ENCODE measurements at regions not wholly inside any gene's neighbourhood (a gene's known extent, or its start where the extent isn't known, plus 50 kb on each side); places are given as distances from the start of the nearest gene placed in this dataset.

DNA sequence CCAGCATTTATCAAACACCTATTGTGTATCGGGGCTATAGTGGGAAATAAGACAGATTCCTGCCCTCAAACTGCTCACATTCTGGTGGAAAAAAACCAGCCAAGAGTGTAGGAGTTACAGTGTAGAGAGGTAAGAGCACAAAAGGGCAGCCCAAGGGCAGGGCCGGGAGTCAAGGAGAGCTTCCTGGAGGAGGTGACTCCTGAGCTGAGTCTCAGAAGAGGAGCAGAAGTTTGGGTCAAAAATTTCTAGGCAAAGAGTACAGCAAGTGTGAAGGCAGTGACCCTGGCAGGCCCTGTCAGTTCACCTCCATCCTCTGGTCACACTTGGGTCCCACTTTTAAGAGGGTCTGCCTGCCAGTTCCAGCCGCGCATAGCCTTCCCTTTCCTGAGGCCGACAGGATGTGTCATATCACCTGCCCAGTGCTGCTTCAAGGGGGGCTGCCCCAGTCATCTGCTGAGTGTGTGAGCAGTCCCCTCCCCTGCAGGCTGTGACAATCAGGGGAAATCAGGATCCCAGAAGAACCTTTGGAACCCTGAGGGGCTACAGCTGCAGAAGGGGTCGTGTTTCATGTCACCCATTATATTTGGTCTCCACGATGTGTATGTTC lies 118.4 kb downstream of the GLI2 start:
- Mint-ChIP-seq H3K4me3 (no peak overlapping the region), H3K27ac (no peak overlapping the region), H3K9me3 (peaks cover 4% of the 10 kb centered on the region), H3K27me3 (ENCODE audit: low read depth) (no peaks in the 10 kb centered on the region), H3K4me1 (ENCODE audit: low read depth) (no peaks in the 10 kb centered on the region), H3K36me3 (ENCODE audit: low read depth) (no peaks in the 10 kb centered on the region)
- intact Hi-C loops (cut with micrococcal nuclease) = no loop called here
- DNase-seq = no peak
- CTCF ChIA-PET = no interaction called here

- CTCF ChIA-PET = no interaction called here
- H3K27ac Mint-ChIP-seq = no peak overlapping the region
- no peak for DNase-seq
- intact Hi-C loops (cut with micrococcal nuclease) = no loop called here
- H3K4me1 Mint-ChIP-seq (ENCODE audit: low read depth) = no peaks in the 10 kb centered on the region
- no peaks in the 10 kb centered on the region for H3K9me3 Mint-ChIP-seq
- H3K4me3 Mint-ChIP-seq = no peak overlapping the region
- H3K36me3 Mint-ChIP-seq (ENCODE audit: low read depth) = no peaks in the 10 kb centered on the region
- H3K27me3 Mint-ChIP-seq (ENCODE audit: low read depth) = no peaks in the 10 kb centered on the region
Measured at GRCh38 chr2:120854766-120855530, 119.3 kb downstream of the GLI2 start.

- no peaks in the 10 kb centered on the region for H3K4me1 Mint-ChIP-seq (ENCODE audit: low read depth)
- intact Hi-C loops (cut with micrococcal nuclease) = no loop called here
- H3K4me3 Mint-ChIP-seq = no peak overlapping the region
- no peak for DNase-seq
- CTCF ChIA-PET = interaction anchor here (0.6 kb wide), 1 partner anchor 312 kb away, joined by 5 read pairs; no protein-coding TSS in a partner anchor
- H3K36me3 Mint-ChIP-seq (ENCODE audit: low read depth) = no peaks in the 10 kb centered on the region
- no peaks in the 10 kb centered on the region for H3K9me3 Mint-ChIP-seq
- H3K27me3 Mint-ChIP-seq (ENCODE audit: low read depth) = no peaks in the 10 kb centered on the region
- H3K27ac Mint-ChIP-seq = no peak overlapping the region
Measured at GRCh38 chr2:120855855-120856405, 120.3 kb downstream of the GLI2 start.

DNA sequence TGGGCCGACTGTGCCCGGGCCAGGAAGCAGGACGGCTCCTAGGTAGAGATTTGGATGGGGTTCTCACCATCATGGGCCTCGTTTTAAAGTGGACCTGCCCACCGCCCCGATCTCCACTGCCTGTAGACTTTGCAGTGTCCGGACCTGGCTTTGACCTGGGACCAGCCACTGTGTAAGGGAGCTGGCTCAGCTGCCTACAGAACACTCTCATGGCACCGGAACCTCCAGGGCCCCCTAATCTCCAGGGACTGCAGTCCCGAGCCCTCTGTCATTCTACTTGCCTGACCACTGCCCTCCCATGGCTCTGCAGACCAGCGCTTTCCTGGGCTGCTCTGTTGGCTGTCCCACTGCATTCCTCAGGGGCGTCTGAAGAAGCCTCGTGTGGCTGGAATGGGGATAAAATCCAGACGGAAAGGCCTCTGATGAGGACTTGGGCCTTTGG lies 120.8 kb downstream of the GLI2 start:
- intact Hi-C loops (cut with micrococcal nuclease) = no loop called here
- Mint-ChIP-seq H3K4me1 (ENCODE audit: low read depth) (no peaks in the 10 kb centered on the region), H3K9me3 (no peaks in the 10 kb centered on the region), H3K36me3 (ENCODE audit: low read depth) (no peaks in the 10 kb centered on the region), H3K27ac (no peak overlapping the region), H3K4me3 (no peak overlapping the region), H3K27me3 (ENCODE audit: low read depth) (no peaks in the 10 kb centered on the region)
- no peak for DNase-seq
- CTCF ChIA-PET = interaction anchor here (0.6 kb wide), 1 partner anchor 312 kb away, joined by 5 read pairs; no protein-coding TSS in a partner anchor

DNA sequence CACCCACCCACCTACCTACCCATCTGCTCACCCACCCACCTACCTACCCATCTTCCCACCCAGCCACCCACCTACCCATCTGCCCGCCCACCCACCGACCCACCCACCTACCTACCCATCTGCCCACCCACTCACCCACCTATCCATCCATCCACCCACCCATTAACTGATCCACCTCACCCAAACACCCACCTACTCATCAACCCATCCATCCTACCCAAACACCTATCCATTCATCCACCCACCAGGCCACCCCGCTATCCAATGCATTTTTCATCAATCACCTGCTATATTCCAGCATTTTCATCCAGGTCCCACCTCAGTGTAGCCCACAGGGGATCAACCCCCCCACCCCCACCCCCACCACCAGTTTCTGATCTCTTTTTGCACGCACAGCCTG lies 121.8 kb downstream of the GLI2 start:
- Mint-ChIP-seq H3K4me1 (ENCODE audit: low read depth) (no peaks in the 10 kb centered on the region), H3K4me3 (no peak overlapping the region), H3K27me3 (ENCODE audit: low read depth) (no peaks in the 10 kb centered on the region), H3K9me3 (no peaks in the 10 kb centered on the region), H3K27ac (no peak overlapping the region), H3K36me3 (ENCODE audit: low read depth) (no peaks in the 10 kb centered on the region)
- CTCF ChIA-PET = interaction anchor here (0.6 to 1.1 kb wide), 2 partner anchors 25 to 179 kb away, joined by 3 read pairs; no protein-coding TSS in a partner anchor
- intact Hi-C loops (cut with micrococcal nuclease) = no loop called here
- DNase-seq = no peak

- H3K36me3 Mint-ChIP-seq (ENCODE audit: low read depth) = no peaks in the 10 kb centered on the region
- no peaks in the 10 kb centered on the region for H3K27me3 Mint-ChIP-seq (ENCODE audit: low read depth)
- no peak overlapping the region for H3K27ac Mint-ChIP-seq
- intact Hi-C loops (cut with micrococcal nuclease) = no loop called here
- H3K9me3 Mint-ChIP-seq = no peaks in the 10 kb centered on the region
- CTCF ChIA-PET = interaction anchor here (1.1 kb wide), 1 partner anchor 25 kb away, joined by 3 read pairs; no protein-coding TSS in a partner anchor
- no peaks in the 10 kb centered on the region for H3K4me1 Mint-ChIP-seq (ENCODE audit: low read depth)
- H3K4me3 Mint-ChIP-seq = no peak overlapping the region
- no peak for DNase-seq
Measured at GRCh38 chr2:120857931-120858330, 122.3 kb downstream of the GLI2 start.

DNA sequence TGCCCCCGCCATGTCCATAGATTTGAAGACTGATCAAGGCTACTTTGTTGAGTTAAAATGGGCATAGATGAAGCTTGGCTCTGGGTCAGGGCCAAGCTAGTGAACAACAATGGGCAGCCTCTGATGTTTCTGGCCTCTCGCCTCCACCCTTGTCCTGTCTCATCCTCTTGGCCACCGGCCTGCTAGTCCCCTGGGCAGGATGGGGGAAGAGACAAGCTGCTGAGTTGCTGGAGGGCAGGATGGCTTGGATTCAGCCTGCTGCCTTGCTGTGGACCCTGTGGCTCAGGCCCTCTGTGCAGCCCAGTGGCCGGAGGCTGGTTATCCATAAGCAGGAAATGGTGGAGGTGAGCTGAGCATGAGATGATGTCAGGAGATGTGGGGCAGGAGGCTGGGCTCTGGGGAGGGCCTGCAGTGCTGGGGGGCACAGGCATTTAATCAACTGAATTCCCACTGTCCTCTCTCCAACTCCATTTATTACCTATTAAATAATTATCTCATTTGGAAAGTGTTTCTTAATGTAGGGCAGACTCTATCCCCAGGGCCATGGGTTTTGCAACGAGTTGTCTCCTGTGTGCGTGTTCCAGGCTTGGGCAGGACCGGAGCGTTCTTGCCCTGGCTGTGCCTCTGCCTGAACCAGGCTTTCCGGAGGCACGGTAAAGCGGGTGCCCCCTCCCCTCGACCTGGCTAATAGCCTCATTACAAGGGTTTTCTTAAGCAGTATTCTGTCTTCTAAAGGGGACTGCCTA lies 122.9 kb downstream of the GLI2 start:
- no peaks in the 10 kb centered on the region for H3K36me3 Mint-ChIP-seq (ENCODE audit: low read depth)
- H3K9me3 Mint-ChIP-seq = no peaks in the 10 kb centered on the region
- H3K4me1 Mint-ChIP-seq (ENCODE audit: low read depth) = no peaks in the 10 kb centered on the region
- intact Hi-C loops (cut with micrococcal nuclease) = no loop called here
- DNase-seq = no peak
- CTCF ChIA-PET = no interaction called here
- H3K27me3 Mint-ChIP-seq (ENCODE audit: low read depth) = no peaks in the 10 kb centered on the region
- no peak overlapping the region for H3K27ac Mint-ChIP-seq
- no peak overlapping the region for H3K4me3 Mint-ChIP-seq

GRCh38 chr2:120859128-120859527 lies 123.5 kb downstream of the GLI2 start:
- Mint-ChIP-seq H3K4me3 (no peak overlapping the region), H3K4me1 (ENCODE audit: low read depth) (no peaks in the 10 kb centered on the region), H3K27ac (no peak overlapping the region), H3K9me3 (no peaks in the 10 kb centered on the region), H3K27me3 (ENCODE audit: low read depth) (no peaks in the 10 kb centered on the region), H3K36me3 (ENCODE audit: low read depth) (no peaks in the 10 kb centered on the region)
- DNase-seq = no peak
- intact Hi-C loops (cut with micrococcal nuclease) = no loop called here
- CTCF ChIA-PET = no interaction called here

GRCh38 chr2:120859814-120860578 lies 124.3 kb downstream of the GLI2 start:
- CTCF ChIA-PET = no interaction called here
- Mint-ChIP-seq H3K9me3 (no peaks in the 10 kb centered on the region), H3K27ac (no peak overlapping the region), H3K4me1 (ENCODE audit: low read depth) (no peaks in the 10 kb centered on the region), H3K27me3 (ENCODE audit: low read depth) (peaks cover 2% of the 10 kb centered on the region), H3K4me3 (no peak overlapping the region), H3K36me3 (ENCODE audit: low read depth) (no peaks in the 10 kb centered on the region)
- no peak for DNase-seq
- intact Hi-C loops (cut with micrococcal nuclease) = no loop called here

GRCh38 chr2:120860579-120860922 lies 124.9 kb downstream of the GLI2 start:
- Mint-ChIP-seq H3K4me1 (ENCODE audit: low read depth) (no peaks in the 10 kb centered on the region), H3K4me3 (no peak overlapping the region), H3K27me3 (ENCODE audit: low read depth) (peaks cover 4% of the 10 kb centered on the region), H3K36me3 (ENCODE audit: low read depth) (no peaks in the 10 kb centered on the region), H3K27ac (no peak overlapping the region), H3K9me3 (no peaks in the 10 kb centered on the region)
- intact Hi-C loops (cut with micrococcal nuclease) = no loop called here
- no peak for DNase-seq
- CTCF ChIA-PET = no interaction called here

DNA sequence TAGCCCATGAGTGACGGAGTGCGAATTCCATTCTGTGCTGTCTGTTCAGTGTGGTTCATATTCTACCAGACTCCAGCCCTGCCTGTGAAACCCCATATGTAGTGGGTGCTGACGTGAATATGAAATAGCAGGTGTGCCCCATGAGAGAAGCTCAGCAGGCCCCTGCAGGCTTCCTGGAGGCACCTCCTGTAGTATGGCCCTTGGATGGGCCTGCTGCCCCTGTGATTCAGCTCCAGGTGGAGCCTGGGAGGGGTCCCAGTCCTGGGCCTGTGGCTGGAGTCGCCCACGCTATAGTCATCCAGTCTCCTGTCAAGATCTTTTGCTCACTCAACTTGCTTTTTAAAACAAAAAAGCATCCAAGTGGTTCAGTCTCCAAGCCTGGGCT lies 125.5 kb downstream of the GLI2 start:
- Mint-ChIP-seq H3K9me3 (no peaks in the 10 kb centered on the region), H3K4me3 (no peak overlapping the region), H3K36me3 (ENCODE audit: low read depth) (no peaks in the 10 kb centered on the region), H3K27ac (no peak overlapping the region), H3K4me1 (ENCODE audit: low read depth) (no peaks in the 10 kb centered on the region), H3K27me3 (ENCODE audit: low read depth) (peaks cover 6% of the 10 kb centered on the region)
- CTCF ChIA-PET = no interaction called here
- intact Hi-C loops (cut with micrococcal nuclease) = no loop called here
- DNase-seq = no peak

DNA sequence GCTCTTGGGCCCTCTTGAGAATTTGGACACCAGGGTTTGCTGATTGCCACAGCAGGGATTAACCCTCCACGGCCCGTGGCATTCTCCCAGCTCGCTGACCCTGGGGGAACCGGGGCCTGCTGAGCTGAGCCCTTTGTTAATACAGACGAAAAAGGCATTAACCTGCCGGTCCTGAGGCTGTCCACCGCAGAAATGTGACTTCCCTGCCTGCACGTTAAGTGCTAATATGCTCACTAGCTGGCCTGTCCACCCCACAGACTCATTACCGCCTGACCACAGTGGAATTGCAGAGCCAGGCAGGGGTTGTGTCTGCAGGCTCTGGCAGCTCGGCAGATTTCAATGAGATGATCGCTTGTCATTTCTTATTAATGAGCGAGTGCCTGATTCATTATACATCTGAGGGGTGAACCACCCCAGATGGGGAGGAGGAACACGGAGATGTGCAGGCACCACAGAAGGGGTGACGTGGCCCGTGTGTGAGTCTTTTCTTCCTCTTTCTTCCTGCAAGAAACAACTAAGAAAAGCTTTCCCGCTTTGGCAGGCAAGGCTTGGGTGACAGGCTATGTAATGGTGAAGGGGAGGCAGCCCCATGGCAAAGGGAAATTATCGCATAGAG lies 126.0 kb downstream of the GLI2 start:
- H3K4me3 Mint-ChIP-seq = no peak overlapping the region
- no peak for DNase-seq
- intact Hi-C loops (cut with micrococcal nuclease) = no loop called here
- CTCF ChIA-PET = interaction anchor here (1.2 kb wide), 1 partner anchor 84 kb away, joined by 3 read pairs; no protein-coding TSS in a partner anchor
- H3K4me1 Mint-ChIP-seq (ENCODE audit: low read depth) = no peaks in the 10 kb centered on the region
- no peaks in the 10 kb centered on the region for H3K9me3 Mint-ChIP-seq
- H3K36me3 Mint-ChIP-seq (ENCODE audit: low read depth) = no peaks in the 10 kb centered on the region
- H3K27me3 Mint-ChIP-seq (ENCODE audit: low read depth) = peaks cover 8% of the 10 kb centered on the region
- no peak overlapping the region for H3K27ac Mint-ChIP-seq

Data from activated naive CD4-positive, alpha-beta T cell treated with anti-CD3 and anti-CD28 coated beads for 36 hours (primary cell).